Fibroblast of the aortic adventitia (primary cell): ENCODE measurements at regions not wholly inside any gene's neighbourhood (a gene's known extent, or its start where the extent isn't known, plus 50 kb on each side); places are given as distances from the start of the nearest gene placed in this dataset.
A peak's percentile ranks its signal among the peaks of the same experiment; 100 is the strongest.
"Not testable (repeated sequence)": the region's sequence is repeated elsewhere in the genome, so short reads cannot be mapped to it uniquely, and the experiment has no call there.

Experiments used
- DNase-seq: peaks from one replicate; pipeline ENCODE4 v3.0.0-alpha.2; 2010; ENCODE audit warnings: low read depth
- H3K4me3 ChIP-seq: 2 replicates; pipeline ENCODE4 v1.5.1; 2011; ENCODE audit warnings: low read depth, mild to moderate bottlenecking, control low read depth, low read length, moderate library complexity
- CTCF ChIP-seq: IDR thresholded peaks from 2 replicates; pipeline ENCODE4 v1.5.1; 2011; ENCODE audit warnings: mild to moderate bottlenecking, low read length, control low read depth, inconsistent platforms; ENCODE audit not compliant: insufficient read depth

- DNase-seq = no peak
- TF ChIP-seq CTCF = no peak
- no peak overlapping the region for H3K4me3 ChIP-seq
Observed at GRCh38 chr2:56807861-56808260, 624.1 kb downstream of the CCDC85A start.

GRCh38 chr2:56811401-56811800 lies 627.6 kb downstream of the CCDC85A start:
- DNase-seq = peak; percentile 40
- no peak for TF ChIP-seq CTCF
- H3K4me3 ChIP-seq = no peak overlapping the region

GRCh38 chr2:56812432-56812831 lies 628.6 kb downstream of the CCDC85A start:
- DNase-seq = peak; percentile 2
- H3K4me3 ChIP-seq = no peak overlapping the region
- TF ChIP-seq CTCF = no peak

- DNase-seq = no peak
- no peak for TF ChIP-seq CTCF
- H3K4me3 ChIP-seq = no peak overlapping the region
Observed at GRCh38 chr2:56813490-56813889, 629.7 kb downstream of the CCDC85A start.

- H3K4me3 ChIP-seq = no peak overlapping the region
- TF ChIP-seq CTCF = no peak
- no peak for DNase-seq
Observed at GRCh38 chr2:56816666-56817065, 632.9 kb downstream of the CCDC85A start.

- no peak for TF ChIP-seq CTCF
- DNase-seq = no peak
- H3K4me3 ChIP-seq = no peak overlapping the region
Observed at GRCh38 chr2:56831780-56832179, 648.0 kb downstream of the CCDC85A start.

GRCh38 chr2:56834686-56835085 lies 650.9 kb downstream of the CCDC85A start:
- no peak for TF ChIP-seq CTCF
- DNase-seq = no peak
- no peak overlapping the region for H3K4me3 ChIP-seq

- not testable (repeated sequence) for DNase-seq
Observed at GRCh38 chr2:56840009-56840408, 656.2 kb downstream of the CCDC85A start.

More at GRCh38 chr2:56840009-56840408, 656.2 kb downstream of the CCDC85A start:
- not testable (repeated sequence) for H3K4me3 ChIP-seq
